B cell (primary cell): ENCODE measurements at regions not wholly inside any gene's neighbourhood (a gene's known extent, or its start where the extent isn't known, plus 50 kb on each side); places are given as distances from the start of the nearest gene placed in this dataset. TPM values are rescaled to one million over a fixed set of nuclear protein-coding genes. Genes with fewer than 3 reads are reported as not detected.

ENCODE experiments used
- ATAC-seq: fragments of 200-7000 bp; cut with Tn5 transposase; one replicate; pipeline ENCODE4 v1.10.0; 2021; ENCODE audit warnings: low read depth, mild to moderate bottlenecking, moderate number of reproducible peaks, moderate library complexity
- CTCF ChIA-PET: fragments of 350-600 bp; sonication (Branson Sonifier 250); formaldehyde crosslinking; loops from one replicate; lab custom pipeline; 2021; ENCODE audit warnings: antibody characterized with exemption, inconsistent platforms; lab: Charles Lee
- POLR2A ChIA-PET: fragments of 350-600 bp; sonication (Branson Sonifier 250); formaldehyde crosslinking; loops from one replicate; lab custom pipeline; 2021; ENCODE audit warnings: antibody characterized with exemption; lab: Charles Lee
- DNase-seq: peaks from one replicate; pipeline ENCODE4 v3.0.0; 2013
- H2AFZ ChIP-seq: 2 replicates; pipeline ENCODE4 v1.6.1; 2012; ENCODE audit warnings: mild to moderate bottlenecking, low read depth, low read length; ENCODE audit not compliant: insufficient read depth, poor library complexity, severe bottlenecking
- H3K27ac ChIP-seq, 2 donors: 1 replicate in 1 of 2; 2 replicates in 1 of 2; pipeline ENCODE4 v1.5.1; 2012 to 2013; ENCODE audit warnings: low read length in 2 of 2, mild to moderate bottlenecking in 2 of 2, moderate library complexity in 1 of 2
- H3K27me3 ChIP-seq, 4 experiments: fragments of 200-600 bp in 1 of 4; sonication (generic) in 1 of 4; replicated peaks in 1 of 4; 1 replicate in 2 of 4; 2 replicates in 2 of 4; pipeline versions ENCODE4 v1.6.1 to v1.7.0; 2013 to 2016; ENCODE audit warnings: low read length in 3 of 4, mild to moderate bottlenecking in 2 of 4, mixed read lengths in 1 of 4, moderate library complexity in 1 of 4; ENCODE audit not compliant: insufficient read depth in 4 of 4, control insufficient read depth in 3 of 4; ENCODE audit errors: control extremely low read depth in 1 of 4
- H3K36me3 ChIP-seq, 2 experiments: replicated peaks in 1 of 2; 1 replicate in 1 of 2; 2 replicates in 1 of 2; pipeline versions ENCODE4 v1.6.1 to v1.7.1; 2013; ENCODE audit warnings: low read length in 1 of 2; ENCODE audit not compliant: insufficient read depth in 2 of 2, control insufficient read depth in 1 of 2; ENCODE audit errors: control extremely low read depth in 1 of 2, extremely low read depth in 1 of 2
- H3K4me1 ChIP-seq, 2 donors: fragments of 200-600 bp in 1 of 2; sonication (generic) in 1 of 2; 1 replicate in 1 of 2; 2 replicates in 1 of 2; pipeline versions ENCODE4 v1.5.1 to v1.6.1; 2013 to 2017; ENCODE audit warnings: low read length in 2 of 2; ENCODE audit not compliant: control insufficient read depth in 2 of 2, insufficient read depth in 2 of 2
- H3K4me2 ChIP-seq: replicated peaks from 2 replicates; pipeline ENCODE3; 2012; ENCODE audit warnings: mild to moderate bottlenecking, low read depth, low read length; ENCODE audit not compliant: poor library complexity, severe bottlenecking
- H3K4me3 ChIP-seq, 5 experiments: fragments of 200-600 bp in 1 of 5; sonication (generic) in 1 of 5; 1 replicate in 3 of 5; 2 replicates in 2 of 5; pipeline versions ENCODE4 v1.5.1 to v1.7.0; 2011 to 2016; ENCODE audit warnings: low read length in 4 of 5, mild to moderate bottlenecking in 4 of 5, low read depth in 2 of 5, control low read depth in 1 of 5, moderate library complexity in 1 of 5; ENCODE audit not compliant: insufficient read depth in 1 of 5; ENCODE audit errors: control extremely low read depth in 1 of 5, extremely low read depth in 1 of 5
- H3K79me2 ChIP-seq: fragments of 200-600 bp; sonication (generic); one replicate; pipeline ENCODE4 v1.6.0; 2016; ENCODE audit warnings: low read length; ENCODE audit not compliant: control insufficient read depth, insufficient read depth
- H3K9ac ChIP-seq: fragments of 200-600 bp; sonication (generic); 2 replicates; pipeline ENCODE4 v1.6.1; 2017; ENCODE audit warnings: mild to moderate bottlenecking, low read length, moderate library complexity
- H3K9me3 ChIP-seq, 3 donors: one replicate each; pipeline versions ENCODE4 v1.6.1 to v1.7.1; 2013; ENCODE audit warnings: low read length in 2 of 3; ENCODE audit not compliant: control insufficient read depth in 2 of 3, insufficient read depth in 1 of 3; ENCODE audit errors: control extremely low read depth in 1 of 3
- H4K20me1 ChIP-seq: 2 replicates; pipeline ENCODE4 v1.6.0; 2012; ENCODE audit warnings: mild to moderate bottlenecking, low read length; ENCODE audit not compliant: insufficient read depth, control insufficient read depth, poor library complexity, severe bottlenecking
- H3K27ac Mint-ChIP-seq: one replicate; pipeline ENCODE4 v1.8.0; 2021; ENCODE audit warnings: mixed read lengths
- H3K27me3 Mint-ChIP-seq: one replicate; pipeline ENCODE4 v1.8.0; 2021; ENCODE audit warnings: mixed read lengths
- H3K4me1 Mint-ChIP-seq: one replicate; pipeline ENCODE4 v1.8.0; 2021; ENCODE audit warnings: mixed read lengths
- H3K4me3 Mint-ChIP-seq: one replicate; pipeline ENCODE4 v1.8.0; 2021; ENCODE audit warnings: mixed read lengths
- H3K9me3 Mint-ChIP-seq: one replicate; pipeline ENCODE4 v1.8.0; 2022; ENCODE audit warnings: mixed read lengths; ENCODE audit not compliant: insufficient read depth
- EZH2 ChIP-seq: IDR thresholded peaks from 2 replicates; pipeline ENCODE4 v1.6.1; 2012; ENCODE audit warnings: borderline replicate concordance, low read depth, mild to moderate bottlenecking, moderate library complexity, low read length; ENCODE audit not compliant: insufficient read depth, poor library complexity, severe bottlenecking
- WGBS: methylation state at CpG from one replicate; pipeline ENCODE4 v1.1.5; 2013; ENCODE audit warnings: missing lambda C conversion rate; ENCODE audit not compliant: insufficient coverage; 5-methylcytosine and 5-hydroxymethylcytosine counted together
- intact Hi-C: fragments of 100-400 bp; cut with micrococcal nuclease; formaldehyde crosslinking; loops from one replicate; pipeline ENCODE4 v1.10.0; 2022
- small RNA-seq: library from RNA; depleted of rRNA; stranded (forward); fragments of <200 nt; gene quantifications from one replicate; pipeline ENCODE3, GENCODE V24; 2012; ENCODE audit warnings: low replicate concordance, low read depth; ENCODE audit not compliant: insufficient read length
- TF ChIP-seq, protein P1 (sequence below): fragments of 200-600 bp; IDR thresholded peaks from one replicate; pipeline ENCODE4 v1.8.0; 2022; ENCODE audit warnings: antibody characterized with exemption, mild to moderate bottlenecking

DNA sequence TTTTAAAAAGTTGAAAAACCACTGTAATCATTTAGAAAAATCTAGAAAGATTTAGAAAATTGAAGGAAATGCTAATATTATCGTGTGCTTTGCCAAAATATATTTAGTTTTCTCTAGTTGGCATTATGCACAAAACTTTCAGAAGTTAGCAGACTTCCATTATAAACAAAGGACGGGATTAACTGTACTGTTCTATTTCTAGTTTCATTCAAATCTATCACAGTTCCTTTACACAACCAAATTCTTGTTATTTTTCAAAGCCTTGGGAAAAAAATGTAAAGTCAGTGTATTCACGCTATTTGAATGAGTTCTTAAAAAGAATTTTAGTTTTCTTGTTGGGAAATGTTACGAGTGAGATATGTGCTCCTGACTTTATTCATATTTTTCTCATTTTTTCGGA lies 277.8 kb downstream of the LMO7 start:
- intact Hi-C loops, result no loop called here
- no peak for ATAC-seq
- H3K4me1 ChIP-seq, result no peaks in the 10 kb centered on the region
- no peaks in the 10 kb centered on the region for H3K4me1 Mint-ChIP-seq
- no peak overlapping the region for H3K4me3 ChIP-seq
- no peaks in the 10 kb centered on the region for H4K20me1 ChIP-seq
- H3K9me3 Mint-ChIP-seq, result no peaks in the 10 kb centered on the region
- TF ChIP-seq, protein P1, sequence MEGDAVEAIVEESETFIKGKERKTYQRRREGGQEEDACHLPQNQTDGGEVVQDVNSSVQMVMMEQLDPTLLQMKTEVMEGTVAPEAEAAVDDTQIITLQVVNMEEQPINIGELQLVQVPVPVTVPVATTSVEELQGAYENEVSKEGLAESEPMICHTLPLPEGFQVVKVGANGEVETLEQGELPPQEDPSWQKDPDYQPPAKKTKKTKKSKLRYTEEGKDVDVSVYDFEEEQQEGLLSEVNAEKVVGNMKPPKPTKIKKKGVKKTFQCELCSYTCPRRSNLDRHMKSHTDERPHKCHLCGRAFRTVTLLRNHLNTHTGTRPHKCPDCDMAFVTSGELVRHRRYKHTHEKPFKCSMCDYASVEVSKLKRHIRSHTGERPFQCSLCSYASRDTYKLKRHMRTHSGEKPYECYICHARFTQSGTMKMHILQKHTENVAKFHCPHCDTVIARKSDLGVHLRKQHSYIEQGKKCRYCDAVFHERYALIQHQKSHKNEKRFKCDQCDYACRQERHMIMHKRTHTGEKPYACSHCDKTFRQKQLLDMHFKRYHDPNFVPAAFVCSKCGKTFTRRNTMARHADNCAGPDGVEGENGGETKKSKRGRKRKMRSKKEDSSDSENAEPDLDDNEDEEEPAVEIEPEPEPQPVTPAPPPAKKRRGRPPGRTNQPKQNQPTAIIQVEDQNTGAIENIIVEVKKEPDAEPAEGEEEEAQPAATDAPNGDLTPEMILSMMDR, result no peak
- TF ChIP-seq EZH2, result no peak
- no peak overlapping the region for H3K4me2 ChIP-seq
- H3K36me3 ChIP-seq, result no peaks in the 10 kb centered on the region
- ChIA-PET POLR2A (no interaction called here), CTCF (no interaction called here)
- H2AFZ ChIP-seq, result no peak overlapping the region
- no peaks in the 10 kb centered on the region for H3K27me3 Mint-ChIP-seq
- no peaks in the 10 kb centered on the region for H3K9me3 ChIP-seq
- H3K4me3 Mint-ChIP-seq, result no peak overlapping the region
- H3K27me3 ChIP-seq, result no peaks in the 10 kb centered on the region
- H3K9ac ChIP-seq, result no peak overlapping the region
- DNase-seq, result no peak
- no CpG with 5 or more reads among the region's 5 CpGs for WGBS
- no peak overlapping the region for H3K27ac ChIP-seq
- no peaks in the 10 kb centered on the region for H3K79me2 ChIP-seq
- no peak overlapping the region for H3K27ac Mint-ChIP-seq

DNA sequence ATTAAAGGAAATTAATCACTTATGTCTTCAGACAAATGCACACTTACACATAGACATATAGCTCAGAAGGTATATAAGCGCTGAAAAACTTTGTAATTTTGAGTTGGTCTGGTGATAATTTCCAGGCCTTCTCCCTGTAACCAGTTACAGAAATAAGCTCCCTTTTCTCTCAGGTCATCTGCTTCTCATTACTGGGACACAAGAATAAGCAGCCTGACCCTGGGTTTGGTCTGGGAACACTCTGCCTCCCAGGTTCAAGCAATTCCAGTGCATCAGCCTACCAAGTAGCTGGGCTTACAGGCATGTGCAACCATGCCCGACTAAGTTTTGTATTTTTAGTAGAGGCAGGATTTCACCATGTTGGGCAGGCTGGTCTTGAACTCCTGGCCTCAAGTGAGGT lies 274.5 kb downstream of the LMO7 start:
- Histone ChIP-seq H3K4me2 (no peak overlapping the region), H3K79me2 (no peaks in the 10 kb centered on the region), H3K9me3 (no peaks in the 10 kb centered on the region), H3K4me1 (no peaks in the 10 kb centered on the region), H2AFZ (no peak overlapping the region), H3K27ac (no peak overlapping the region), H3K9ac (no peak overlapping the region), H3K4me3 (no peak overlapping the region), H3K36me3 (no peaks in the 10 kb centered on the region), H4K20me1 (no peaks in the 10 kb centered on the region), H3K27me3 (no peaks in the 10 kb centered on the region)
- H3K9me3 Mint-ChIP-seq, result no peaks in the 10 kb centered on the region
- intact Hi-C loops, result no loop called here
- TF ChIP-seq EZH2, result no peak
- TF ChIP-seq, protein P1, result no peak
- WGBS, result 100% methylated on average over 1 of the region's 2 CpGs
- H3K4me1 Mint-ChIP-seq, result no peaks in the 10 kb centered on the region
- no peak overlapping the region for H3K4me3 Mint-ChIP-seq
- no peak for ATAC-seq
- DNase-seq, result no peak
- no peak overlapping the region for H3K27ac Mint-ChIP-seq
- peaks cover 2% of the 10 kb centered on the region for H3K27me3 Mint-ChIP-seq
- ChIA-PET CTCF (no interaction called here), POLR2A (no interaction called here)

Small RNA genes lying in the stretch of these regions (small RNA-seq; reads per million reads assigned to genes)
- gene RN7SL571P, result not detected
